Right lobe of liver (tissue), 4 donors: ENCODE measurements at regions not wholly inside any gene's neighbourhood (a gene's known extent, or its start where the extent isn't known, plus 50 kb on each side); places are given as distances from the start of the nearest gene placed in this dataset.

Source experiments
- POLR2A ChIP-seq: fragments of 450-650 bp; IDR thresholded peaks from one replicate; pipeline ENCODE4 v1.6.1; 2017; ENCODE audit warnings: antibody characterized with exemption, mild to moderate bottlenecking
- TF ChIP-seq, protein P1 (sequence below), 4 donors: fragments of 200-600 bp in 3 of 4; fragments of 450-650 bp in 1 of 4; IDR thresholded peaks; one replicate each; pipeline versions ENCODE4 v1.5.1 to v1.8.0; 2016 to 2022; ENCODE audit warnings: antibody characterized with exemption in 4 of 4, mild to moderate bottlenecking in 2 of 4
- donor health status: DM: no; HTN: no; CAD: no.
- donor health status: DM: no; HTN: no; CAD: no.
- donor health status: DM: no; HTN: yes; CAD: no.

DNA sequence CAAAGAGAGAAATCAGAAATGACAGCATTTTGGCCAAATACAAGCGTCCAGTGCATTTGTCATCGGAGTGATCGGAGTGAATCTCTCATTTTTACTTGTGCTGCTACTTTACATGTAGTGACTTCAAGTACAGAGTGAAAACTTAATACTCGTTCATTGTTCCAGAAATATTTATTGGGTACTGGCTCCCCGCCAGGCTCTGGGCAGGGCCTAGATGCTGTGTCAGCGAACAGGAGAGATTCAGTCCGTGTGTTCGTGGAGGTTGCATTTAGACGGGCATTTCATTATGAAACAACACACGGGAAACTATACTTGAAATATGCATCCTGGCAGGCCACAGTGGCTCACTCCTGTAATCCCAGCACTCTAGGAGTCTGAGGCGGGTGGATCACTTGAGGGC is 727.2 kb upstream of the RBFOX1 start:
- TF ChIP-seq, protein P1, sequence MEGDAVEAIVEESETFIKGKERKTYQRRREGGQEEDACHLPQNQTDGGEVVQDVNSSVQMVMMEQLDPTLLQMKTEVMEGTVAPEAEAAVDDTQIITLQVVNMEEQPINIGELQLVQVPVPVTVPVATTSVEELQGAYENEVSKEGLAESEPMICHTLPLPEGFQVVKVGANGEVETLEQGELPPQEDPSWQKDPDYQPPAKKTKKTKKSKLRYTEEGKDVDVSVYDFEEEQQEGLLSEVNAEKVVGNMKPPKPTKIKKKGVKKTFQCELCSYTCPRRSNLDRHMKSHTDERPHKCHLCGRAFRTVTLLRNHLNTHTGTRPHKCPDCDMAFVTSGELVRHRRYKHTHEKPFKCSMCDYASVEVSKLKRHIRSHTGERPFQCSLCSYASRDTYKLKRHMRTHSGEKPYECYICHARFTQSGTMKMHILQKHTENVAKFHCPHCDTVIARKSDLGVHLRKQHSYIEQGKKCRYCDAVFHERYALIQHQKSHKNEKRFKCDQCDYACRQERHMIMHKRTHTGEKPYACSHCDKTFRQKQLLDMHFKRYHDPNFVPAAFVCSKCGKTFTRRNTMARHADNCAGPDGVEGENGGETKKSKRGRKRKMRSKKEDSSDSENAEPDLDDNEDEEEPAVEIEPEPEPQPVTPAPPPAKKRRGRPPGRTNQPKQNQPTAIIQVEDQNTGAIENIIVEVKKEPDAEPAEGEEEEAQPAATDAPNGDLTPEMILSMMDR (IDR thresholded peaks at IDR 0.05), result no peak
- no peak for TF ChIP-seq POLR2A
